Brain microvascular endothelial cell (primary cell): ENCODE measurements at regions not wholly inside any gene's neighbourhood (a gene's known extent, or its start where the extent isn't known, plus 50 kb on each side); places are given as distances from the start of the nearest gene placed in this dataset.
A peak's percentile ranks its signal among the peaks of the same experiment; 100 is the strongest.

Experiments
- DNase-seq: peaks from one replicate; pipeline ENCODE4 v3.0.0-alpha.2; 2020
- H3K27ac ChIP-seq: fragments of 250-450 bp; sonication (Bioruptor Pico); 2 replicates; pipeline ENCODE4 v1.5.1; 2020; ENCODE audit warnings: mild to moderate bottlenecking, moderate library complexity
- H3K27me3 ChIP-seq: fragments of 250-450 bp; sonication (Bioruptor Pico); replicated peaks from 2 replicates; pipeline ENCODE4 v1.5.1; 2020; ENCODE audit warnings: mild to moderate bottlenecking
- H3K36me3 ChIP-seq: fragments of 250-450 bp; sonication (Bioruptor Pico); replicated peaks from 2 replicates; pipeline ENCODE4 v1.5.1; 2020; ENCODE audit warnings: mild to moderate bottlenecking
- H3K4me3 ChIP-seq: 2 replicates; pipeline ENCODE4 v1.5.1; 2011; ENCODE audit warnings: low read depth, mild to moderate bottlenecking, control low read depth, low read length, moderate library complexity
- CTCF ChIP-seq: IDR thresholded peaks from 2 replicates; pipeline ENCODE4 v1.5.1; 2011; ENCODE audit warnings: low read depth, mild to moderate bottlenecking, moderate library complexity, low read length, control low read depth, inconsistent platforms; ENCODE audit errors: missing control alignments
- in situ Hi-C: cut with HindIII; loops from 2 replicates; pipeline ENCODE4 v1.10.0; 2017; ENCODE audit warnings: low sequenced_read_pairs, low pct_ligation_motif_present

- DNase-seq, result peak; percentile 34
- Histone ChIP-seq H3K27ac (no peak overlapping the region), H3K4me3 (no peak overlapping the region), H3K36me3 (no peaks in the 10 kb centered on the region), H3K27me3 (no peaks in the 10 kb centered on the region)
- in situ Hi-C loops, result no loop called here
- TF ChIP-seq CTCF, result no peak
Observed at GRCh38 chr13:79780240-79780639, 299.3 kb downstream of the NDFIP2 start.

- in situ Hi-C loops, result no loop called here
- Histone ChIP-seq H3K27ac (no peak overlapping the region), H3K27me3 (no peaks in the 10 kb centered on the region), H3K4me3 (no peak overlapping the region), H3K36me3 (no peaks in the 10 kb centered on the region)
- TF ChIP-seq CTCF, result no peak
- no peak for DNase-seq
Observed at GRCh38 chr13:79779761-79780160, 298.8 kb downstream of the NDFIP2 start.

GRCh38 chr13:79778741-79779460, 297.9 kb downstream of the NDFIP2 start:
- no peak for DNase-seq
- in situ Hi-C loops, result no loop called here
- no peak for TF ChIP-seq CTCF
- H3K27me3 ChIP-seq, result no peaks in the 10 kb centered on the region
- H3K36me3 ChIP-seq, result no peaks in the 10 kb centered on the region
- H3K27ac ChIP-seq, result no peak overlapping the region
- H3K4me3 ChIP-seq, result no peak overlapping the region

- no peak for TF ChIP-seq CTCF
- Histone ChIP-seq H3K27me3 (no peaks in the 10 kb centered on the region), H3K4me3 (no peak overlapping the region), H3K27ac (no peak overlapping the region), H3K36me3 (no peaks in the 10 kb centered on the region)
- DNase-seq, result no peak
- in situ Hi-C loops, result no loop called here
Observed at GRCh38 chr13:79777504-79777903, 296.5 kb downstream of the NDFIP2 start.

- no peak for TF ChIP-seq CTCF
Observed at GRCh38 chr13:79776531-79777295, 295.8 kb downstream of the NDFIP2 start.

More at GRCh38 chr13:79776531-79777295, 295.8 kb downstream of the NDFIP2 start:
- DNase-seq, result no peak
- H3K4me3 ChIP-seq, result no peak overlapping the region
- H3K27ac ChIP-seq, result no peak overlapping the region
- H3K27me3 ChIP-seq, result no peaks in the 10 kb centered on the region
- H3K36me3 ChIP-seq, result no peaks in the 10 kb centered on the region
- in situ Hi-C loops, result no loop called here
